GM12864 (cell line): ENCODE measurements at regions not wholly inside any gene's neighbourhood (a gene's known extent, or its start where the extent isn't known, plus 50 kb on each side); places are given as distances from the start of the nearest gene placed in this dataset.

ENCODE experiments used
- DNase-seq: peaks from one replicate; pipeline ENCODE4 v3.0.0-alpha.2; 2011; ENCODE audit warnings: low read depth
- H3K4me3 ChIP-seq: 2 replicates; pipeline ENCODE4 v1.5.1; 2011; ENCODE audit warnings: mild to moderate bottlenecking, low read depth, low read length, control low read depth
- TF ChIP-seq, protein P1 (sequence below): IDR thresholded peaks from 2 replicates; pipeline ENCODE4 v1.5.1; 2011; ENCODE audit warnings: low read depth, mild to moderate bottlenecking, moderate library complexity, low read length, control low read depth, inconsistent platforms; ENCODE audit errors: missing control alignments

DNA sequence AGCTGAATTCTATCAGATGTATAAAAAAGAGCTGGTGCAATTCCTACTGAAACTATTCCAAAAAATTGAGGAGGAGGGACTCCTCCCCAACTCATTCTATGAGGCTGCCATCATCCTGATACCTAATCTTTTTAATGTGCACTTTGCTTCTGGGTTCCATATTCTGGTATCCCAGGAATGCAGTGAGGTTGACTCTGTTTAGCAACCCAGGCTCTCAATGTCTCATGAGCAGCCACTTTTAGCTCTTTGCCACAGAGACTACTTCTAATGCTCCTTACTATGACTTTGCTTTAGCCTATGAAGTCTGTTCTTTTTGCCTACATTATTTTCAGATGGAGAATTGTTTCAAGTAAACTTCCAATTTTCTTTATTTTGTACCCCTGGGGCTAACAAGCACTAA, 185.5 kb upstream of the NRSN1 start:
- no peak overlapping the region for H3K4me3 ChIP-seq
- DNase-seq: no peak
- TF ChIP-seq, protein P1, sequence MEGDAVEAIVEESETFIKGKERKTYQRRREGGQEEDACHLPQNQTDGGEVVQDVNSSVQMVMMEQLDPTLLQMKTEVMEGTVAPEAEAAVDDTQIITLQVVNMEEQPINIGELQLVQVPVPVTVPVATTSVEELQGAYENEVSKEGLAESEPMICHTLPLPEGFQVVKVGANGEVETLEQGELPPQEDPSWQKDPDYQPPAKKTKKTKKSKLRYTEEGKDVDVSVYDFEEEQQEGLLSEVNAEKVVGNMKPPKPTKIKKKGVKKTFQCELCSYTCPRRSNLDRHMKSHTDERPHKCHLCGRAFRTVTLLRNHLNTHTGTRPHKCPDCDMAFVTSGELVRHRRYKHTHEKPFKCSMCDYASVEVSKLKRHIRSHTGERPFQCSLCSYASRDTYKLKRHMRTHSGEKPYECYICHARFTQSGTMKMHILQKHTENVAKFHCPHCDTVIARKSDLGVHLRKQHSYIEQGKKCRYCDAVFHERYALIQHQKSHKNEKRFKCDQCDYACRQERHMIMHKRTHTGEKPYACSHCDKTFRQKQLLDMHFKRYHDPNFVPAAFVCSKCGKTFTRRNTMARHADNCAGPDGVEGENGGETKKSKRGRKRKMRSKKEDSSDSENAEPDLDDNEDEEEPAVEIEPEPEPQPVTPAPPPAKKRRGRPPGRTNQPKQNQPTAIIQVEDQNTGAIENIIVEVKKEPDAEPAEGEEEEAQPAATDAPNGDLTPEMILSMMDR: no peak

DNA sequence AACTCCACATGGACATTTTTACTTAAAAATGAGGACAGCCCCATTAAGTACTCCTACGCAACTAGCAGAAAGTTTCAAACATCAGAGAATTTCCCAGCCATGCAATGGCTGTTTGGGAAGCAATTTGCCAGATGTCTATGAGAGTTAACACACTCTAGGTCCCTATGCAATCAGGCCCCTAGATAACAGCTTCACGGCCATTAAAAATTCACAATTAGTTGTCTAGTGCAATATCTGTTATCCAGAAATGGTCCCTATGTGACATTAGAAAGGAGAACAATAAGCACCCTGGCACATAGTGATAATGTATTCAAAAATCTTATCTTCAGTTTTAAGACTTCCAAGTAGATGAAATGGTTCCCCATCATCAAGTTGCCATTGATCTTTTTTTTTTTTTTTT, 174.3 kb upstream of the NRSN1 start:
- TF ChIP-seq, protein P1: no peak
- no peak overlapping the region for H3K4me3 ChIP-seq
- DNase-seq: no peak

DNA sequence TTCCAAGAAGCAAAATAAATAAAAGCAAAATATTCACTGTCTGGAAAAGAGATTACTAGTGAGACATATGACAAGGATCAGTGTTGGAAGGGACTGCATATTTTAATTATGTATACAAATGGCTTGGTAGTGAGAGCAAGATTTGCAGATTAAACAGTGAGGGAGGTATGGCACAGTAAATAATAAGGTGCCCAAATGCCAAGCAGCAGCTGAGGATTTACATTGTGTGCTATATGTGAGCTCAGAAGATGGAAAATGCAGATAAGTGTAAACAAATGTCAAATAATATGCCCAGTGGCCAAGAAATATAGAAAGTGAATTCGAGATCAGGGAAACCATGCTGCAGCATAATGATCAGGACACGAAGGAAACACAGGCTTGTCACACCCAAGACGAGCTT, 173.8 kb upstream of the NRSN1 start:
- no peak for DNase-seq
- TF ChIP-seq, protein P1: no peak
- H3K4me3 ChIP-seq: no peak overlapping the region

DNA sequence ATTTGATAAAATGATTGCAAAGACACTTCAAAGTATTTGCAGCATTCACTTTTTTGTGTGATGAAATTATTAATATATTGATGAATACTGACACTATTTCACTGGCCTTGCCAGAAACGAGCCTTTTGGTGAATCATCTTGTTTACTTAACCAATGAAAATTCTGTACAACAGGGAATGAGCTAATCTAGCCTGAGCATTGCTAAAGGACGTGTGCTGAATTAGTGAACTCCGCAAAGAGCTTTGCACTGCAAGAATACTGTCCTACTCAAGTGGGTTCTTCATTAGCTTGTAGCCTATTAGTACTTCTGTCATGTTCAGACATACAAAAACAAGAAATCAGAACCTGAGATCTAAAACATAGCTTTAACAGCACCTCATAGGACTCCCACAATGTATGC, 172.0 kb upstream of the NRSN1 start:
- TF ChIP-seq, protein P1: no peak
- H3K4me3 ChIP-seq: no peak overlapping the region
- no peak for DNase-seq

DNA sequence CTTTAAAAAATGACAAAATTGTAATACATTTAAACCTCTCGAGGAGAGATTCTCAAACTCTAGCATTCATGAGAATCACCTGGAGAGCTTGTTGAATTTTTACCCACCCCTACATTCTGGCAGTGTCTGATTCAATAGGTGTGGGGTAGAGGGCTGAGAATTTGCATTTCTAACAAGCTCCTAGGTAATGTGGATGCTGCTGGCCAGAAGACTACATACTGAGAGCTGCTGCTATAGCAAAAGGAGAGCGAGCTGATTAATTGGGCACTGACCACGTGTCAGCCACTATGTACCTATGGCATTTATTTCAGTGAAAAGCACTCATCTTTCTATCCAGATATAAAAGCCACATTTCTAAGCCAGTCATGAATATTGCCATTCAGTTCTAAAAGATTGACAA, 169.0 kb upstream of the NRSN1 start:
- TF ChIP-seq, protein P1: no peak
- no peak overlapping the region for H3K4me3 ChIP-seq
- DNase-seq: no peak

DNA sequence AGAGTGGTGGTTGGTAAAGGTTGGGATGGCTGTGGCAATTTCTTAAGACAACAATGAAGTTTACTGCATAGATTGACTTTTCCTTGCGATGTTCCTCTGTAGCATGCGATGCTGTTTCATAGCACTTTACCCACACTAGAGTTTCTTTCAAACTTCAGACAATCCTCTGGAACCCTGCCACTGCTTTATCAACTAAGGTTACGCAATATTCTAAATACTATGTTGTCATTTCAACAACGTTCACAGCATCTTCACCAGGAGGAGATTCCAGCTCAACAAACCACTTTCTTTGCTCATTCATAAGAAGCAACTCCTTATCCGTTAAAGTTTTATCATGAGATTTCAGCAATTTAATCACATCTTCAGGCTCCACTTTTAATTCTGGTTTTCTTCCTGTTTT, 161.2 kb upstream of the NRSN1 start:
- no peak for DNase-seq
- TF ChIP-seq, protein P1: no peak
- H3K4me3 ChIP-seq: no peak overlapping the region

DNA sequence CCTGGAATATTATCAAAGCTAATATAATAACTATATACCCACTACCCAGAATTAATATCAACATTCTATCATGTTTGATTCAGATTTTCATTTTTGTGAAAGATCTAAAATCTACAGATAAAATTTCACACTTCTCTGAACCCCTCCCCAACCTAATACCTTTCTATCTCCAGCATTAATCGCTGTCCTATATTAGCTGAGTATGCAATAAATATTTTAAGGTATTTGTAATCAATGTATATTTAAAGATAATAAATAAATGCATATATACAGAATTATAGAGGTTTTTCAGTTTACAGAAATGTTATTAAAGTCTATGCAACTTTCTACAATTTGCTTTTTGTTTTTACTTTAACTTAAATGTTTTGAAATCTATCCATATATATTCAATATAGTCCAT, 156.7 kb upstream of the NRSN1 start:
- no peak for DNase-seq
- TF ChIP-seq, protein P1: no peak
- H3K4me3 ChIP-seq: no peak overlapping the region
